ENCODE measurements at regions not wholly inside any gene's neighbourhood (a gene's known extent, or its start where the extent isn't known, plus 50 kb on each side); places are given as distances from the start of the nearest gene placed in this dataset.

DNA sequence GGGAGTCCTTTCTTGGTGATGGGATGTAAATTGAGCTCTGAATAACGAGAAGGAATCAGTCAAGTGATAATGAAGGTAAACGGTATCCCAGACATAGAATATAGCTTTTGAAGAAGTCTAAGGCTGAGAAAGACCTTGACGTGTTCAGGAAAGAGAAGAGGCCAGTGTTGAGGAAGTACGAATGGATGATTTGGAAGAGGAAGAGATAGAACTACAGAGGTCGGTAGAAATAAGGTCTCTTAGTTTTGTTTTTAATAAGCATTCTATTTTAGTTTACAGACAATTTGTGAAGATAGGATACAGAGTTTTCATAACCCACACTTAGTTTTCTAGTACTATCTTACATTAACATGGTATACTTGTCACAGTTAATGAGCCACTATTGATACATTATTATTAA lies 1598.1 kb downstream of the FAM181B start:
- no peak overlapping the region for H3K27ac ChIP-seq

DNA sequence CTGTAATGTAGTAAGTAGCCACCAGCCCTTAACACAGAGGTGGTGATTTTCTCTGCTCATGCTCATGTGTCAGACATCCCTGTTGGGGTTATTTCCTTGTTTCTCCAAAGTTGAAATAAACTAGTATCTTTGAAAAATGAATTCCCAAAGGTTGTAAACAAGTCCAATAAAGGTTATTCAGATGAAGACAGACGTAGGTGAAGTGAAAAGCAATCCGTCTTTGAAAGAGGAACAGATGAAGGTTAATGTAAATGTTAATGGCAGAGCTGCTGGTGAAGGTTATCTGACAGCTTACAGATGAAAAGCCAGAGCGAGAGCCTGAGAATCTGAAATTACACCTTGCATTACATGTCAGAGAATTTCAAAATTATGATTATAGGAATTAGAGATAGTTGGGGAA lies 1604.0 kb downstream of the FAM181B start:
- TF ChIP-seq EZH2 (IDR thresholded peaks at IDR 0.05; ENCODE audit: borderline replicate concordance) (no peak), EZH2phosphoT487 (IDR thresholded peaks at IDR 0.05; ENCODE audit: low read depth, severe bottlenecking, unreplicated experiment) (no peak)
- TF ChIP-seq, protein P1, sequence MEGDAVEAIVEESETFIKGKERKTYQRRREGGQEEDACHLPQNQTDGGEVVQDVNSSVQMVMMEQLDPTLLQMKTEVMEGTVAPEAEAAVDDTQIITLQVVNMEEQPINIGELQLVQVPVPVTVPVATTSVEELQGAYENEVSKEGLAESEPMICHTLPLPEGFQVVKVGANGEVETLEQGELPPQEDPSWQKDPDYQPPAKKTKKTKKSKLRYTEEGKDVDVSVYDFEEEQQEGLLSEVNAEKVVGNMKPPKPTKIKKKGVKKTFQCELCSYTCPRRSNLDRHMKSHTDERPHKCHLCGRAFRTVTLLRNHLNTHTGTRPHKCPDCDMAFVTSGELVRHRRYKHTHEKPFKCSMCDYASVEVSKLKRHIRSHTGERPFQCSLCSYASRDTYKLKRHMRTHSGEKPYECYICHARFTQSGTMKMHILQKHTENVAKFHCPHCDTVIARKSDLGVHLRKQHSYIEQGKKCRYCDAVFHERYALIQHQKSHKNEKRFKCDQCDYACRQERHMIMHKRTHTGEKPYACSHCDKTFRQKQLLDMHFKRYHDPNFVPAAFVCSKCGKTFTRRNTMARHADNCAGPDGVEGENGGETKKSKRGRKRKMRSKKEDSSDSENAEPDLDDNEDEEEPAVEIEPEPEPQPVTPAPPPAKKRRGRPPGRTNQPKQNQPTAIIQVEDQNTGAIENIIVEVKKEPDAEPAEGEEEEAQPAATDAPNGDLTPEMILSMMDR (IDR thresholded peaks at IDR 0.05; ENCODE audit: poor library complexity) = no peak
- H3K27ac ChIP-seq = no peak overlapping the region
- no peak overlapping the region for H3K4me2 ChIP-seq
- H3K79me2 ChIP-seq = no peaks in the 10 kb centered on the region
- H3K4me3 ChIP-seq = no peak overlapping the region
- WGBS (ENCODE audit: low lambda C conversion rate, missing lambda C conversion rate) = 75% methylated on average over 3 of the region's 3 CpGs
- no peaks in the 10 kb centered on the region for H3K36me3 ChIP-seq (replicated peaks; ENCODE audit: insufficient read depth, low read depth)
- no peaks in the 10 kb centered on the region for H3K27me3 ChIP-seq
- H3K9me3 ChIP-seq (ENCODE audit: low read depth) = no peaks in the 10 kb centered on the region
- no peak overlapping the region for H2AFZ ChIP-seq
- no peaks in the 10 kb centered on the region for H3K4me1 ChIP-seq (ENCODE audit: insufficient read depth)
- no peaks in the 10 kb centered on the region for H3K9me2 ChIP-seq (replicated peaks; ENCODE audit: insufficient read depth)
- no peak for DNase-seq (ENCODE audit: low spot score)
- H4K20me1 ChIP-seq (ENCODE audit: insufficient read depth, poor library complexity, severe bottlenecking) = no peaks in the 10 kb centered on the region

More for the DNA sequence above, 1598.1 kb downstream of the FAM181B start:
- no peak overlapping the region for H3K4me2 ChIP-seq
- no peaks in the 10 kb centered on the region for H3K27me3 ChIP-seq
- no peaks in the 10 kb centered on the region for H3K79me2 ChIP-seq
- H3K9me2 ChIP-seq (replicated peaks; ENCODE audit: insufficient read depth) = no peaks in the 10 kb centered on the region
- no peaks in the 10 kb centered on the region for H4K20me1 ChIP-seq (ENCODE audit: insufficient read depth, poor library complexity, severe bottlenecking)
- TF ChIP-seq, protein P1 (IDR thresholded peaks at IDR 0.05; ENCODE audit: poor library complexity) = no peak
- TF ChIP-seq EZH2phosphoT487 (IDR thresholded peaks at IDR 0.05; ENCODE audit: low read depth, severe bottlenecking, unreplicated experiment) (no peak), EZH2 (IDR thresholded peaks at IDR 0.05; ENCODE audit: borderline replicate concordance) (no peak)
- no peaks in the 10 kb centered on the region for H3K4me1 ChIP-seq (ENCODE audit: insufficient read depth)
- H3K9me3 ChIP-seq (ENCODE audit: low read depth) = no peaks in the 10 kb centered on the region
- no peak for DNase-seq (ENCODE audit: low spot score)
- 89% methylated on average over 5 of the region's 5 CpGs for WGBS (ENCODE audit: low lambda C conversion rate, missing lambda C conversion rate)
- H3K4me3 ChIP-seq = no peak overlapping the region
- H2AFZ ChIP-seq = no peak overlapping the region
- H3K36me3 ChIP-seq (replicated peaks; ENCODE audit: insufficient read depth, low read depth) = no peaks in the 10 kb centered on the region

DNA sequence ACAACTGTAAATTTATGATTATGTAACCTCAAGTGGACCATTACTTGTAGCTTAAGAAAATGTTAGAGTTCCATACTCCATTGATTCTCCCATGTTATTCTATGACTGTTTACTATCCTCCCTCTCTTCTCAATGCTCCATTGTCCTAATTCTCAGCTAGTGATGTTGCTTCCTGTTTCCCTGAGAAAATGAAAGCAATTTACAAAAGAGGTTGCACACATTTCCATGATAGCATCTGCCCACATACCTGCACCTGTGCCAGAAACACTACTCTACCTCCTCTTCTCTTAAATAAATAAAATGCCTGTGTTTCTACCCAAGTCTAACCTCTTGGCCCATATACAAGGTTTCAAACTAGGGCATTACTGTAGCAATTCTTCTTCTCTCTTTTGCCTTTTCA lies 1620.9 kb downstream of the FAM181B start:
- no peaks in the 10 kb centered on the region for H3K27me3 ChIP-seq
- H3K27ac ChIP-seq = no peak overlapping the region
- no peaks in the 10 kb centered on the region for H3K9me2 ChIP-seq (replicated peaks; ENCODE audit: insufficient read depth)
- no peak for DNase-seq (ENCODE audit: low spot score)
- TF ChIP-seq EZH2phosphoT487 (IDR thresholded peaks at IDR 0.05; ENCODE audit: low read depth, severe bottlenecking, unreplicated experiment) (no peak), EZH2 (IDR thresholded peaks at IDR 0.05; ENCODE audit: borderline replicate concordance) (no peak)
- no peaks in the 10 kb centered on the region for H3K36me3 ChIP-seq (replicated peaks; ENCODE audit: insufficient read depth, low read depth)
- no peaks in the 10 kb centered on the region for H3K9me3 ChIP-seq (ENCODE audit: low read depth)
- H3K4me3 ChIP-seq = no peak overlapping the region
- H2AFZ ChIP-seq = no peak overlapping the region
- no peaks in the 10 kb centered on the region for H3K79me2 ChIP-seq
- no peaks in the 10 kb centered on the region for H3K4me1 ChIP-seq (ENCODE audit: insufficient read depth)
- H4K20me1 ChIP-seq (ENCODE audit: insufficient read depth, poor library complexity, severe bottlenecking) = no peaks in the 10 kb centered on the region
- H3K4me2 ChIP-seq = no peak overlapping the region

DNA sequence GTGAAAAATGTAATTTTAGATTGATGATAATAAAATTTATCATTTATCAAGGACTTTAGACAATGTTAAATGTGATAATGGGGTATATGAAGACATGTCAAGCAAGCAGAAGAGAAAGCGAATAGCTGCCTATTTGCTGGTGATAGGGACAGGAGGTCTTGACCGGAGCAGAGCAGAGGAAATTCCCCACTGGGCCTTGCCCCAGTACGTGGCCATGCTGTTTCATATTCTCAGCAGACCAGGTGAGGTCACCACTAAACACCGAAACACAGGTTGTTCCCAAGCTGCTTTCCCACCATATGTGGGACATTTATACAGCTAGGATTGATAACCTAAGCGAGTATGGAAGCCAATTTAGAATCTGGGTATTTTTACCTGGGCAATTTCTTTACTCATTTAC lies 1629.6 kb downstream of the FAM181B start:
- Histone ChIP-seq H4K20me1 (ENCODE audit: insufficient read depth, poor library complexity, severe bottlenecking) (no peaks in the 10 kb centered on the region), H3K27me3 (no peaks in the 10 kb centered on the region), H2AFZ (no peak overlapping the region), H3K4me3 (no peak overlapping the region), H3K9me2 (replicated peaks; ENCODE audit: insufficient read depth) (no peaks in the 10 kb centered on the region), H3K27ac (no peak overlapping the region), H3K4me1 (ENCODE audit: insufficient read depth) (no peaks in the 10 kb centered on the region), H3K9me3 (ENCODE audit: low read depth) (no peaks in the 10 kb centered on the region), H3K36me3 (replicated peaks; ENCODE audit: insufficient read depth, low read depth) (no peaks in the 10 kb centered on the region), H3K4me2 (no peak overlapping the region), H3K79me2 (no peaks in the 10 kb centered on the region)
- TF ChIP-seq EZH2 (IDR thresholded peaks at IDR 0.05; ENCODE audit: borderline replicate concordance) (no peak), EZH2phosphoT487 (IDR thresholded peaks at IDR 0.05; ENCODE audit: low read depth, severe bottlenecking, unreplicated experiment) (no peak)
- TF ChIP-seq, protein P1 (IDR thresholded peaks at IDR 0.05; ENCODE audit: poor library complexity) = no peak
- WGBS (ENCODE audit: low lambda C conversion rate, missing lambda C conversion rate) = 81% methylated on average over 5 of the region's 5 CpGs
- no peak for DNase-seq (ENCODE audit: low spot score)
